ENCODE measurements at regions not wholly inside any gene's neighbourhood (a gene's known extent, or its start where the extent isn't known, plus 50 kb on each side); places are given as distances from the start of the nearest gene placed in this dataset.
"Not testable (repeated sequence)": the region's sequence is repeated elsewhere in the genome, so short reads cannot be mapped to it uniquely, and the experiment has no call there.

GRCh38 chr14:105702275-105702817 is 176.0 kb downstream of the TMEM121 start:
- no peaks in the 10 kb centered on the region for H3K9me2 ChIP-seq (ENCODE audit: insufficient read depth)
- H3K4me2 ChIP-seq: no peak overlapping the region
- ATAC-seq (no peak), DNase-seq (ENCODE audit: low spot score) (no peak)
- H3K27me3 ChIP-seq (ENCODE audit: insufficient read depth): no peaks in the 10 kb centered on the region
- no peaks in the 10 kb centered on the region for H4K20me1 ChIP-seq (replicated peaks; ENCODE audit: insufficient read depth)
- no peaks in the 10 kb centered on the region for H3K4me1 ChIP-seq (ENCODE audit: insufficient read depth)
- Mint-ChIP-seq H3K36me3 (ENCODE audit: low read depth) (peaks cover 42% of the 10 kb centered on the region), H3K9me3 (peaks cover 66% of the 10 kb centered on the region), H3K4me3 (no peak overlapping the region), H3K27ac (no peak overlapping the region), H3K4me1 (no peaks in the 10 kb centered on the region; the same call in 2 of the 3 replicates), H3K27me3 (ENCODE audit: insufficient read depth, low read depth, poor library complexity) (peaks cover 14% of the 10 kb centered on the region)
- no peak for TF ChIP-seq CTCF (conservative IDR thresholded peaks at IDR 0.05; ENCODE audit: low read depth in 2 of 2)
- no peak for TF ChIP-seq REST (IDR thresholded peaks at IDR 0.05; ENCODE audit: unreplicated experiment)
- TF ChIP-seq JUNB (IDR thresholded peaks at IDR 0.05; ENCODE audit: unreplicated experiment): no peak
- no peak for TF ChIP-seq CREB1 (CRISPR knock-in tag; IDR thresholded peaks at IDR 0.05; ENCODE audit: low read depth)
- TF ChIP-seq ZNF331 (CRISPR knock-in tag; IDR thresholded peaks at IDR 0.05; ENCODE audit: low read depth): no peak
- H3K4me3 ChIP-seq: no peak overlapping the region
- H3F3A ChIP-seq (replicated peaks; ENCODE audit: low read depth): no peaks in the 10 kb centered on the region
- H2AFZ ChIP-seq: no peak overlapping the region
- H3K79me2 ChIP-seq (replicated peaks; ENCODE audit: insufficient read depth): no peaks in the 10 kb centered on the region
- no peak overlapping the region for H3K27ac ChIP-seq (ENCODE audit: low read depth)
- no peaks in the 10 kb centered on the region for H3K36me3 ChIP-seq (ENCODE audit: insufficient read depth)

- not testable (repeated sequence) for H3K79me2 ChIP-seq (replicated peaks; ENCODE audit: insufficient read depth); H3K27me3 ChIP-seq (ENCODE audit: insufficient read depth); H3K27ac ChIP-seq (ENCODE audit: low read depth); H4K20me1 ChIP-seq (replicated peaks; ENCODE audit: insufficient read depth); H3K9me2 ChIP-seq (ENCODE audit: insufficient read depth); H3K4me1 Mint-ChIP-seq; H3F3A ChIP-seq (replicated peaks; ENCODE audit: low read depth); H3K4me1 ChIP-seq (ENCODE audit: insufficient read depth); H3K4me2 ChIP-seq; H3K36me3 ChIP-seq (ENCODE audit: insufficient read depth); H3K4me3 Mint-ChIP-seq; DNase-seq (ENCODE audit: low spot score); H3K27ac Mint-ChIP-seq; H3K27me3 Mint-ChIP-seq (ENCODE audit: insufficient read depth, low read depth, poor library complexity); H2AFZ ChIP-seq; ATAC-seq; H3K4me3 ChIP-seq
- Mint-ChIP-seq H3K36me3 (ENCODE audit: low read depth) (peaks cover 38% of the 10 kb centered on the region), H3K9me3 (peaks cover 66% of the 10 kb centered on the region)
Observed at GRCh38 chr14:105703044-105703665, 176.8 kb downstream of the TMEM121 start.

- H3K4me2 ChIP-seq; H3K9me2 ChIP-seq (ENCODE audit: insufficient read depth); H3K27ac Mint-ChIP-seq; H2AFZ ChIP-seq; DNase-seq (ENCODE audit: low spot score); H3K27me3 ChIP-seq (ENCODE audit: insufficient read depth); H3K36me3 ChIP-seq (ENCODE audit: insufficient read depth); H3K27ac ChIP-seq (ENCODE audit: low read depth); ATAC-seq; H3K4me1 Mint-ChIP-seq; H3K4me3 Mint-ChIP-seq; H3K27me3 Mint-ChIP-seq (ENCODE audit: insufficient read depth, low read depth, poor library complexity); H4K20me1 ChIP-seq (replicated peaks; ENCODE audit: insufficient read depth); H3K4me3 ChIP-seq; H3K4me1 ChIP-seq (ENCODE audit: insufficient read depth); H3F3A ChIP-seq (replicated peaks; ENCODE audit: low read depth); H3K79me2 ChIP-seq (replicated peaks; ENCODE audit: insufficient read depth): not testable (repeated sequence)
- H3K36me3 Mint-ChIP-seq (ENCODE audit: low read depth): peaks cover 35% of the 10 kb centered on the region
- peaks cover 72% of the 10 kb centered on the region for H3K9me3 Mint-ChIP-seq
Observed at GRCh38 chr14:105704091-105704490, 177.7 kb downstream of the TMEM121 start.

GRCh38 chr14:105704492-105704891 is 178.1 kb downstream of the TMEM121 start:
- H3K4me3 Mint-ChIP-seq: not testable (repeated sequence)
- Mint-ChIP-seq H3K9me3 (peaks cover 76% of the 10 kb centered on the region), H3K36me3 (ENCODE audit: low read depth) (peaks cover 35% of the 10 kb centered on the region)

More at GRCh38 chr14:105704492-105704891, 178.1 kb downstream of the TMEM121 start:
- not testable (repeated sequence) for H3K79me2 ChIP-seq (replicated peaks; ENCODE audit: insufficient read depth); H3K4me2 ChIP-seq; H3K27ac ChIP-seq (ENCODE audit: low read depth); H3K27ac Mint-ChIP-seq; H4K20me1 ChIP-seq (replicated peaks; ENCODE audit: insufficient read depth); H3K27me3 ChIP-seq (ENCODE audit: insufficient read depth); H3K4me1 ChIP-seq (ENCODE audit: insufficient read depth); H3F3A ChIP-seq (replicated peaks; ENCODE audit: low read depth); H3K27me3 Mint-ChIP-seq (ENCODE audit: insufficient read depth, low read depth, poor library complexity); DNase-seq (ENCODE audit: low spot score); H3K9me2 ChIP-seq (ENCODE audit: insufficient read depth); H3K4me1 Mint-ChIP-seq; ATAC-seq; H2AFZ ChIP-seq; H3K4me3 ChIP-seq; H3K36me3 ChIP-seq (ENCODE audit: insufficient read depth)
